NCI-H2107 (cell line): ENCODE measurements at regions not wholly inside any gene's neighbourhood (a gene's known extent, or its start where the extent isn't known, plus 50 kb on each side); places are given as distances from the start of the nearest gene placed in this dataset.

ENCODE experiments used
- DNase-seq: peaks from one replicate; lab custom pipeline; 2025; lab: John Stamatoyannopoulos, UW

GRCh38 chr12:108462686-108463085 lies 52.4 kb upstream of the FICD start:
- no peak for DNase-seq

- no peak for DNase-seq
These were observed 53.9 kb upstream of the FICD start for GRCh38 chr12:108461058-108461660.

- DNase-seq: no peak
These were observed 55.9 kb upstream of the FICD start for GRCh38 chr12:108459149-108459548.

GRCh38 chr12:108457734-108458361 lies 57.2 kb upstream of the FICD start:
- DNase-seq: no peak

GRCh38 chr12:108457006-108457733 lies 57.9 kb upstream of the FICD start:
- peak; percentile 52 for DNase-seq

- DNase-seq: no peak
These were observed 59.4 kb upstream of the FICD start for GRCh38 chr12:108455706-108456105.

- no peak for DNase-seq
These were observed 60.4 kb upstream of the FICD start for GRCh38 chr12:108454539-108455139.

GRCh38 chr12:108449478-108449877 lies 65.6 kb upstream of the FICD start:
- no peak for DNase-seq

- no peak for DNase-seq
These were observed 66.8 kb upstream of the FICD start for GRCh38 chr12:108448246-108448645.

- no peak for DNase-seq
These were observed 67.8 kb upstream of the FICD start for GRCh38 chr12:108447168-108447832.

GRCh38 chr12:108446766-108447165 lies 68.3 kb upstream of the FICD start:
- no peak for DNase-seq

- no peak for DNase-seq
These were observed 72.2 kb upstream of the FICD start for GRCh38 chr12:108442910-108443309.

- DNase-seq: no peak
These were observed 73.0 kb upstream of the FICD start for GRCh38 chr12:108442067-108442466.

- DNase-seq: no peak
These were observed 73.5 kb upstream of the FICD start for GRCh38 chr12:108441549-108441948.

- DNase-seq: no peak
These were observed 74.3 kb upstream of the FICD start for GRCh38 chr12:108440736-108441135.

- DNase-seq: no peak
These were observed 76.4 kb upstream of the FICD start for GRCh38 chr12:108438667-108439066.

- DNase-seq: no peak
These were observed 82.5 kb upstream of the FICD start for GRCh38 chr12:108432423-108433121.

GRCh38 chr12:108430926-108431325 lies 84.2 kb upstream of the FICD start:
- no peak for DNase-seq

GRCh38 chr12:108430245-108430644 lies 84.8 kb upstream of the FICD start:
- DNase-seq: no peak

GRCh38 chr12:108425238-108425795 lies 86.2 kb upstream of the CMKLR1 start:
- DNase-seq: peak; percentile 45

GRCh38 chr12:108424816-108425215 lies 85.7 kb upstream of the CMKLR1 start:
- no peak for DNase-seq
